Kidney epithelial cell (primary cell): ENCODE measurements at regions not wholly inside any gene's neighbourhood (a gene's known extent, or its start where the extent isn't known, plus 50 kb on each side); places are given as distances from the start of the nearest gene placed in this dataset.
A peak's percentile ranks its signal among the peaks of the same experiment; 100 is the strongest.

Experiments
- DNase-seq: peaks from one replicate; pipeline ENCODE4 v3.0.0-alpha.2; 2010; ENCODE audit warnings: low read depth
- H3K27me3 ChIP-seq: 2 replicates; pipeline ENCODE4 v1.6.0; 2011; ENCODE audit warnings: low read length; ENCODE audit not compliant: control insufficient read depth, insufficient read depth
- H3K36me3 ChIP-seq: 2 replicates; pipeline ENCODE4 v1.5.1; 2011; ENCODE audit warnings: low read length; ENCODE audit not compliant: control insufficient read depth, insufficient read depth
- H3K4me3 ChIP-seq: 2 replicates; pipeline ENCODE4 v1.5.1; 2011; ENCODE audit warnings: low read depth, mild to moderate bottlenecking, control low read depth, low read length
- CTCF ChIP-seq: IDR thresholded peaks from 2 replicates; pipeline ENCODE4 v1.5.1; 2011; ENCODE audit warnings: mild to moderate bottlenecking, moderate library complexity, low read length, control low read depth, inconsistent platforms; ENCODE audit not compliant: insufficient read depth, poor library complexity, severe bottlenecking

DNA sequence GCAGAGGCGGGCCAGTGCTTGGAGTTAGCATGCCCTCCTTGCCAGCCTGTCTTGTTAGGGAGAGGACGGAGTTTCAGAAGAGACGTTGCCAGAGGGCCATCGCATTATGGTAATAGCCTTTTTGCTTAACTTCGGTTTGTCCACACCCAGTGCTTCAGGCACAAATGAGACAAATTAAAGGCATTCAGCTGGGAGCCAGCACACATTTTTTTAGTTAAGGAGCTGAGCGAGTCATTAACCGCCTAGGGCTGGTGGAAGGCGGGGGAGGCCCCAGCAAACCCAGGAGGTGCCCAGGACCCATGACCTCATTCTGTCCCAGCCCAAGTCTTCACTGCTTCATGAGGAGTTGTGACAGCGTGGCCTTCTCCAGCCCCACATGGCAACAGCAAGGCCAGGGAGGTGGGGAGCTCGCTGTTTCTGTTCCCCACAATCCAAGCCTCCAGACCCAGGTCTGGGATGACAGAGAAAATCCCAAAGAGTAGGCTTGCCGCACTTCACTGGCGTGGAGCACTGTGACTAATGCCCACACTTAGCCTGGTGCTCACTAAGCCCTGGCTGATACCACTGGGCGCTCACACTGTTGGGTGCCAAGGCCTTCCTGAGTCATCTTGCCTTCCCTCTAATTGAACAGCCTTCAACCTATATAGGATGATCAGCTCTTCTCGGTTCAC lies 237.1 kb downstream of the ANKRD60 start:
- TF ChIP-seq CTCF: no peak
- peak; percentile 71 for DNase-seq
- Histone ChIP-seq H3K4me3 (no peak overlapping the region), H3K36me3 (no peaks in the 10 kb centered on the region), H3K27me3 (no peaks in the 10 kb centered on the region)

GRCh38 chr20:57990396-57990987 lies 238.0 kb downstream of the ANKRD60 start:
- no peak overlapping the region for H3K4me3 ChIP-seq
- no peak for TF ChIP-seq CTCF
- DNase-seq: no peak
- no peaks in the 10 kb centered on the region for H3K27me3 ChIP-seq
- H3K36me3 ChIP-seq: no peaks in the 10 kb centered on the region

DNA sequence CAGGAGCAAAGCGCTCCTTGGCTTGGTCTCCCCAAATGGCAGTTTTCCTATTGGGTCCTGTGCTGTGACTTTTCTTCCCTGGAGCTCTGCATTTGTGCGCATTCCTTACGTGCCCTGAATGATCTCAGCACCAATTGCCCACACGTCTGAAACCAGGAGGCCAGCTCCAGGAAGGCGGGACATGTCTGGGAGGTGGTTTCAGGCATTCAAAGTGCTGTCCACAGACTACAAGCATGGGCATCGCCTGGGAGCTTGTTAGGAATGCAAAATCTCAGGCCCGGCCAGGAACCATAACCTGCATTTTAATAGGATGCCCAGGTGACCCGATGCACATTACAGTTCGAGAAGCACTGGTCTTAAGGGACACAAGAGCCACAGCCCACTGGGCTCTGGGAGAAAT lies 239.6 kb downstream of the ANKRD60 start:
- no peak for TF ChIP-seq CTCF
- no peak for DNase-seq
- Histone ChIP-seq H3K27me3 (no peaks in the 10 kb centered on the region), H3K36me3 (no peaks in the 10 kb centered on the region), H3K4me3 (no peak overlapping the region)

DNA sequence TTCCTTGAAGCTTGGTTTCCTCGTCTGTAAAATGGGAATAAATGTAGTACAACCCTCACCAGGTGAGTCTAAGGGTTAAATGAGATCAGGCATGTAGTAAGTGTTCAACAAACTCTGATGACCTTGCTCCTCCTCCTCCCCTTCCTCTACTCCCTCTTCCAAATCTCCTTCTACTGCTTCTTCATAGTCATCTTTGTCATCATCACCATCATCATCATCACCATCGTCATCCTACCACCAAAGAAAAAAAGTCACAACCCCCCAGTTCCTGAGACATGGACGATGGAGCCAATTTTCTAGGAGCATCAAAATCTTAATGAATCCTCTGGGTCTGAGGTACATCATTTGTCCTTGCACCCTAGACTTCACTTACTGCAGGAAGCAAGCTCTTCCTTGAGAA lies 240.0 kb downstream of the ANKRD60 start:
- no peaks in the 10 kb centered on the region for H3K27me3 ChIP-seq
- no peaks in the 10 kb centered on the region for H3K36me3 ChIP-seq
- DNase-seq: no peak
- TF ChIP-seq CTCF: no peak
- H3K4me3 ChIP-seq: no peak overlapping the region

DNA sequence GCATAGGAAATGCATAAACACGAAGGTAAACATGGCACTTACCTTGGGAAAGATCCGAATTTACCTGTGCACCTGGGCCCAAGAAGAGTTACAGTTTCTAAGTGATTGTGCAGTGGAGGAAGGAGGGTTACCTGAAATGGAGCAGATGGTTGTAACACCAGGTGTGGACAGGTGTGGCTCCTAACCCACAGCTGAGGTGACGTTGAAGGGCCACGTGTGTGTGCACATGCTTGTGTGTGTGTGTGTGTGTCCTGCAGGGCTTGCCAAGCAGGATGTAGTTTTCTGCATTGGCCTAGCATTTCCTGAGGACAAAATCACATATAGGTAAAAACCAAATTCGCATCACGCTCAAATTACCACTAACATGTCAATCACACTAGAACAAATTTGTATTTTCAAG lies 240.8 kb downstream of the ANKRD60 start:
- TF ChIP-seq CTCF: no peak
- DNase-seq: no peak
- H3K4me3 ChIP-seq: no peak overlapping the region
- no peaks in the 10 kb centered on the region for H3K27me3 ChIP-seq
- no peaks in the 10 kb centered on the region for H3K36me3 ChIP-seq

DNA sequence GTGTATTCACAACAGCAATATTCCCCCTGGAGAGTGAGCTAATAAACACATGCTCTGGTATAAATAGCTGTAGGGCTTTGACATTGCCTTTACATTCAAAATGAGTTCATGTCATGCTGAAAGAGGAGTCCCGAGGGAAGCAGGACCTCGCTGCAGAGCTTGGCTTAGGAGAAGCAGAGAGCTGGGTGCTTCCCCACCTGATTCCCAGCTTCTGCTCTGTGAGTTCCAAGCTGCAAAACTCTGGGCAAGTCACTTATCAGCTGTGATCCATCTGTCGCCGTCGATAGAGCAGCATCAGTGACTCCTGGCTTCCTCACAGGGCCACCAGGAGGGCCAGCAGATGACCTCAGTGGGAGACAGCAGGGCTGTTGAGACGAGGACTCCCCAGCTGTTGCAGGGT lies 241.8 kb downstream of the ANKRD60 start:
- no peak for DNase-seq
- Histone ChIP-seq H3K4me3 (no peak overlapping the region), H3K27me3 (peaks cover 2% of the 10 kb centered on the region), H3K36me3 (no peaks in the 10 kb centered on the region)
- no peak for TF ChIP-seq CTCF
